ENCODE measurements at regions not wholly inside any gene's neighbourhood (a gene's known extent, or its start where the extent isn't known, plus 50 kb on each side); places are given as distances from the start of the nearest gene placed in this dataset.

GRCh38 chr3:3286014-3286413, 106.5 kb upstream of the CRBN start:
- no peak for TF ChIP-seq CTCF (IDR thresholded peaks at IDR 0.05)
- no peak overlapping the region for H3K27ac ChIP-seq
- no peak overlapping the region for H3K4me3 ChIP-seq
- H3K4me1 ChIP-seq, result no peaks in the 10 kb centered on the region
- intact Hi-C loops (cut with DNase I), result no loop called here
- H3K27me3 ChIP-seq, result no peaks in the 10 kb centered on the region
- no peaks in the 10 kb centered on the region for H3K9me3 ChIP-seq
- H3K36me3 ChIP-seq, result no peaks in the 10 kb centered on the region
- DNase-seq (ENCODE audit: low spot score in 2 of 2), result no peak

- Histone ChIP-seq H3K27me3 (no peaks in the 10 kb centered on the region), H3K4me1 (no peaks in the 10 kb centered on the region), H3K4me3 (no peak overlapping the region), H3K36me3 (no peaks in the 10 kb centered on the region), H3K9me3 (no peaks in the 10 kb centered on the region), H3K27ac (no peak overlapping the region)
- intact Hi-C loops (cut with DNase I), result no loop called here
- no peak for DNase-seq (ENCODE audit: low spot score in 2 of 2)
- no peak for TF ChIP-seq CTCF (IDR thresholded peaks at IDR 0.05)
Observed at GRCh38 chr3:3281024-3281423, 101.5 kb upstream of the CRBN start.

- Histone ChIP-seq H3K36me3 (no peaks in the 10 kb centered on the region), H3K9me3 (no peaks in the 10 kb centered on the region), H3K27ac (no peak overlapping the region), H3K4me3 (no peak overlapping the region), H3K4me1 (no peaks in the 10 kb centered on the region), H3K27me3 (no peaks in the 10 kb centered on the region)
- intact Hi-C loops (cut with DNase I), result no loop called here
- TF ChIP-seq CTCF (IDR thresholded peaks at IDR 0.05), result no peak
- no peak for DNase-seq (ENCODE audit: low spot score in 2 of 2)
Observed at GRCh38 chr3:3280396-3280795, 100.9 kb upstream of the CRBN start.

GRCh38 chr3:3278073-3278472, 98.6 kb upstream of the CRBN start:
- DNase-seq (ENCODE audit: low spot score in 2 of 2), result no peak
- H3K9me3 ChIP-seq, result no peaks in the 10 kb centered on the region
- H3K27me3 ChIP-seq, result no peaks in the 10 kb centered on the region
- H3K4me1 ChIP-seq, result no peaks in the 10 kb centered on the region
- TF ChIP-seq CTCF (IDR thresholded peaks at IDR 0.05), result no peak
- H3K4me3 ChIP-seq, result no peak overlapping the region
- no peaks in the 10 kb centered on the region for H3K36me3 ChIP-seq
- intact Hi-C loops (cut with DNase I), result no loop called here
- H3K27ac ChIP-seq, result no peak overlapping the region

GRCh38 chr3:3276630-3277029, 97.1 kb upstream of the CRBN start:
- Histone ChIP-seq H3K27ac (no peak overlapping the region), H3K36me3 (no peaks in the 10 kb centered on the region), H3K27me3 (no peaks in the 10 kb centered on the region), H3K9me3 (no peaks in the 10 kb centered on the region), H3K4me3 (no peak overlapping the region), H3K4me1 (no peaks in the 10 kb centered on the region)
- intact Hi-C loops (cut with DNase I), result no loop called here
- TF ChIP-seq CTCF (IDR thresholded peaks at IDR 0.05), result no peak
- no peak for DNase-seq (ENCODE audit: low spot score in 2 of 2)

- intact Hi-C loops (cut with DNase I), result no loop called here
- TF ChIP-seq CTCF (IDR thresholded peaks at IDR 0.05), result no peak
- no peak overlapping the region for H3K4me3 ChIP-seq
- DNase-seq (ENCODE audit: low spot score in 2 of 2), result no peak
- no peak overlapping the region for H3K27ac ChIP-seq
- H3K4me1 ChIP-seq, result no peaks in the 10 kb centered on the region
- no peaks in the 10 kb centered on the region for H3K27me3 ChIP-seq
- H3K9me3 ChIP-seq, result no peaks in the 10 kb centered on the region
- H3K36me3 ChIP-seq, result no peaks in the 10 kb centered on the region
Observed at GRCh38 chr3:3264796-3265195, 85.3 kb upstream of the CRBN start.
